Left lung (tissue), 4 donors: ENCODE measurements at regions not wholly inside any gene's neighbourhood (a gene's known extent, or its start where the extent isn't known, plus 50 kb on each side); places are given as distances from the start of the nearest gene placed in this dataset.
A peak's percentile ranks its signal among the peaks of the same experiment; 100 is the strongest.

Source experiments
- ATAC-seq: fragments of 200-7000 bp; cut with Tn5 transposase; one replicate; pipeline ENCODE4 v1.9.1; 2020; ENCODE audit warnings: moderate library complexity
- DNase-seq, 4 donors: peaks; one replicate each; pipeline ENCODE4 v3.0.0-alpha.2; 2013 to 2020
- H3K27ac ChIP-seq, 2 donors: fragments of 200-600 bp; sonication (generic) in 1 of 2; one replicate each; pipeline versions ENCODE4 v1.5.0 to v1.8.0; 2020 to 2021
- H3K27me3 ChIP-seq, 2 donors: fragments of 200-600 bp; sonication (generic) in 1 of 2; one replicate each; pipeline versions ENCODE4 v1.5.0 to v1.8.0; 2020 to 2021
- H3K36me3 ChIP-seq, 2 donors: fragments of 200-600 bp; sonication (generic) in 1 of 2; one replicate each; pipeline versions ENCODE4 v1.5.0 to v1.8.0; 2020 to 2021
- H3K4me1 ChIP-seq, 2 donors: fragments of 200-600 bp; one replicate each; pipeline ENCODE4 v1.8.0; 2021
- H3K4me3 ChIP-seq, 2 donors: fragments of 200-600 bp; sonication (generic) in 1 of 2; one replicate each; pipeline versions ENCODE4 v1.5.0 to v1.8.0; 2020 to 2021; ENCODE audit warnings: mild to moderate bottlenecking in 1 of 2
- H3K9me3 ChIP-seq, 2 donors: fragments of 200-600 bp; sonication (generic) in 1 of 2; one replicate each; pipeline versions ENCODE4 v1.5.0 to v1.8.0; 2020 to 2021
- CTCF ChIP-seq, 2 donors: fragments of 200-600 bp; sonication (generic) in 1 of 2; IDR thresholded peaks; one replicate each; pipeline versions ENCODE4 v1.5.0 to v1.8.0; 2021; ENCODE audit warnings: antibody characterized with exemption in 2 of 2
- intact Hi-C, 2 donors: fragments of 100-400 bp; cut with DNase I; formaldehyde crosslinking; loops; one replicate each; pipeline versions ENCODE4 v1.11.2 to v1.14.2; 2022
- donor health status: DM: no; HTN: yes; CAD: no.
- donor health status: DM: no; HTN: no; CAD: no.

- H3K9me3 ChIP-seq = no peaks in the 10 kb centered on the region
- ATAC-seq (no peak), DNase-seq (peak in 1 of 4 donors; percentile 17)
- H3K36me3 ChIP-seq = no peaks in the 10 kb centered on the region
- H3K27me3 ChIP-seq = no peaks in the 10 kb centered on the region
- no peak overlapping the region for H3K27ac ChIP-seq
- intact Hi-C loops = no loop called here
- no peak for TF ChIP-seq CTCF (IDR thresholded peaks at IDR 0.05)
- no peak overlapping the region for H3K4me3 ChIP-seq
- H3K4me1 ChIP-seq = no peaks in the 10 kb centered on the region
These were observed 298.1 kb upstream of the TRPC5 start for GRCh38 chrX:112380541-112381278.

- H3K4me3 ChIP-seq = no peak overlapping the region
- H3K9me3 ChIP-seq = no peaks in the 10 kb centered on the region
- no peaks in the 10 kb centered on the region for H3K27me3 ChIP-seq
- no peak for TF ChIP-seq CTCF (IDR thresholded peaks at IDR 0.05)
- ATAC-seq (no peak), DNase-seq (no peak)
- intact Hi-C loops = no loop called here
- H3K36me3 ChIP-seq = no peaks in the 10 kb centered on the region
- no peak overlapping the region for H3K27ac ChIP-seq
- H3K4me1 ChIP-seq = no peaks in the 10 kb centered on the region
These were observed 294.9 kb upstream of the TRPC5 start for GRCh38 chrX:112377481-112377880.

GRCh38 chrX:112368371-112368770 lies 285.8 kb upstream of the TRPC5 start:
- intact Hi-C loops = no loop called here
- H3K4me3 ChIP-seq = no peak overlapping the region
- TF ChIP-seq CTCF (IDR thresholded peaks at IDR 0.05) = no peak
- H3K4me1 ChIP-seq = no peaks in the 10 kb centered on the region
- no peaks in the 10 kb centered on the region for H3K9me3 ChIP-seq
- H3K27ac ChIP-seq = no peak overlapping the region
- no peaks in the 10 kb centered on the region for H3K27me3 ChIP-seq
- H3K36me3 ChIP-seq = no peaks in the 10 kb centered on the region
- DNase-seq (no peak), ATAC-seq (no peak)

- Histone ChIP-seq H3K36me3 (no peaks in the 10 kb centered on the region), H3K27ac (no peak overlapping the region), H3K4me1 (no peaks in the 10 kb centered on the region), H3K9me3 (no peaks in the 10 kb centered on the region), H3K27me3 (no peaks in the 10 kb centered on the region), H3K4me3 (no peak overlapping the region)
- no peak for TF ChIP-seq CTCF (IDR thresholded peaks at IDR 0.05)
- intact Hi-C loops = no loop called here
- DNase-seq (no peak), ATAC-seq (no peak)
These were observed 284.5 kb upstream of the TRPC5 start for GRCh38 chrX:112367065-112367464.

GRCh38 chrX:112359906-112360305 lies 277.3 kb upstream of the TRPC5 start:
- no peak overlapping the region for H3K27ac ChIP-seq
- no peak for ATAC-seq
- no peaks in the 10 kb centered on the region for H3K36me3 ChIP-seq
- DNase-seq = no peak
- intact Hi-C loops = no loop called here
- TF ChIP-seq CTCF (IDR thresholded peaks at IDR 0.05) = no peak
- H3K27me3 ChIP-seq = no peaks in the 10 kb centered on the region
- H3K4me1 ChIP-seq = no peaks in the 10 kb centered on the region
- H3K9me3 ChIP-seq = no peaks in the 10 kb centered on the region
- no peak overlapping the region for H3K4me3 ChIP-seq
